LNCAP (cell line): ENCODE measurements at regions not wholly inside any gene's neighbourhood (a gene's known extent, or its start where the extent isn't known, plus 50 kb on each side); places are given as distances from the start of the nearest gene placed in this dataset.
A peak's percentile ranks its signal among the peaks of the same experiment; 100 is the strongest.

ENCODE experiments used
- TF ChIP-seq, protein P1 (sequence below): fragments of 450-650 bp; IDR thresholded peaks from 2 replicates; pipeline ENCODE4 v1.5.1; 2017; ENCODE audit warnings: mild to moderate bottlenecking

DNA sequence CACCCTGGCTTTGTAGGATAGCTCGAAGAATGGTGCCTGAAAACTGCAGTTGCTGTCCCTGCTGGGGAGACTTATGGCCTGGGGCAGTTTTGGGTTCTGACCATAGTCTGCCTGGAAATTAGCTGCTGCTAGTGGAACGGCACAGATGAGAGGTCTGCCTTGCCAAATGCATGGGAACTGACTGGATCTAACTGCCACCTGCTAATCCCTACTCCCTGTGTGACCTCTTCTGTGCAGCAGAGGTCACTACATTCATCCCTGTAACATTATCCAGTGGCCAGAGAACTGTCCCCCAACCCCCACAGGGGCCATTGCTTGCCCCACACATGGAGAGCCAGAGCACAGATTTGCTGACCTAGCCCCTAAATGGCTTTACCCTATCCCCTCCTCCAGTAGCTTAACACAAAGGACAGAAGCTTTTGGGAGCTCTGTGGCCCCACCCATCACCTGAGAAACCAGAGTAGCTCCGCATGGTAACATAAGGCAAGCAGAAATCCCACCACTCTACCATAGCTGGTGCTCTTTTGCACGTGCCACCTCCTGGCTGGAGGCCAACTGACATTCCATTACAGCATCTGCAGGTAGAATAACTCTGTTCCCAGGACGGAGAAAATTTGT lies 840.0 kb downstream of the EPHA3 start:
- TF ChIP-seq, protein P1, sequence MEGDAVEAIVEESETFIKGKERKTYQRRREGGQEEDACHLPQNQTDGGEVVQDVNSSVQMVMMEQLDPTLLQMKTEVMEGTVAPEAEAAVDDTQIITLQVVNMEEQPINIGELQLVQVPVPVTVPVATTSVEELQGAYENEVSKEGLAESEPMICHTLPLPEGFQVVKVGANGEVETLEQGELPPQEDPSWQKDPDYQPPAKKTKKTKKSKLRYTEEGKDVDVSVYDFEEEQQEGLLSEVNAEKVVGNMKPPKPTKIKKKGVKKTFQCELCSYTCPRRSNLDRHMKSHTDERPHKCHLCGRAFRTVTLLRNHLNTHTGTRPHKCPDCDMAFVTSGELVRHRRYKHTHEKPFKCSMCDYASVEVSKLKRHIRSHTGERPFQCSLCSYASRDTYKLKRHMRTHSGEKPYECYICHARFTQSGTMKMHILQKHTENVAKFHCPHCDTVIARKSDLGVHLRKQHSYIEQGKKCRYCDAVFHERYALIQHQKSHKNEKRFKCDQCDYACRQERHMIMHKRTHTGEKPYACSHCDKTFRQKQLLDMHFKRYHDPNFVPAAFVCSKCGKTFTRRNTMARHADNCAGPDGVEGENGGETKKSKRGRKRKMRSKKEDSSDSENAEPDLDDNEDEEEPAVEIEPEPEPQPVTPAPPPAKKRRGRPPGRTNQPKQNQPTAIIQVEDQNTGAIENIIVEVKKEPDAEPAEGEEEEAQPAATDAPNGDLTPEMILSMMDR = peak; percentile 12; the same call in 1 of the 2 replicates

DNA sequence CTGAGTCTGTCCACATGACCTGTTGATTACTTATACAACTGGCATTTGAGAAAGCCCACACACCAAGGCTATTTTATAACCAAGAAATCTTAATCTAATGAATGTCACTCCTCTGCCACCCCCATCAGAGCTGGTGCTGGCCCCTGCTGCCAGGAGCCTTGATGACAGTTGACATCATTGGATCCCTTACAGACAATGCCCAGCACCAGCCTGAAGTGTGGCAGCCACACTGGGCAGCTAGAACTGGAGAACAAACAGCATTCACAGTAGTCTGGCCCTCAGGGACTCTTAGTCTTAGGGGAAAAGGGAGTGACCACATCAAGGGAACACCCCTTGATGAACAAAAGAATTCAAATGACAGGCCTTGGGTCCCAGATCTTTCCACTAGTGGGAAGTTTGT lies 840.6 kb downstream of the EPHA3 start:
- TF ChIP-seq, protein P1 = no peak

DNA sequence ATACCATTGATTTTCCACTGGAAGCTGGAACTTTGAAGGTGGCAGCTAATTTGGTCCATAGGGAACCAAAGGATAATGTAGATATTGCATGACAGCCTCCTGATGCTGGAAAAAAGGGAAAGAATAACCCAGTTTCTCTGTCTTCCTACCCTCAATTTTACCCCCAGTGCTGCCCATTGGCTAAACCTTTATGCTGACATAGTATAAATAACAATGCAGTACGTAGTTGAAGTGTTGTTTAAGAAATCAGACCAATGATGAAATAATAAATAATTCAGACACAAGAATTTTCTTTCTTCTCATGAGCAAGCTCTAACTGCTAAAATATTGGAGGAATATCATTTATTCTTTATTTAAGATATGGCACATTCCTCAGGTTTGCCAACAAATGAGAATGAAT lies 843.4 kb downstream of the EPHA3 start:
- TF ChIP-seq, protein P1 = no peak

DNA sequence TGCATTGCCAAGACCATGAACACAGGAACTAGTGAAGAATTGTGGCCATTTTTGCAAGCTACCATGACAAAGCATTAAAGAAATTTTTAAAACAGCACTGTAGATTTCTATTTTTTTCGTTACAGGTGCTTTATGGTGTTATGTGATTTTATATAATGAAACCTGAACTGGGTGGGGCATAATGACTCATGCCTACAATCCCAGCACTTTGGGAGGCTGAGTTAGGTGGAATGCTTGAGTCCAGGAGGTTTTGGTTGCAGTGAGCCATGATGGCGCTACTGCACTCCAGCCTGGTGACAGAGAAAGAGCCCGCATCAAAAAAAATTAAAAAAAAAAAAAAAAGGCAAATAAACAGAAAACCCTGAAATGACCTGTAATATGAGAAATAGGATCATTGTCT lies 846.7 kb downstream of the EPHA3 start:
- TF ChIP-seq, protein P1 = no peak

DNA sequence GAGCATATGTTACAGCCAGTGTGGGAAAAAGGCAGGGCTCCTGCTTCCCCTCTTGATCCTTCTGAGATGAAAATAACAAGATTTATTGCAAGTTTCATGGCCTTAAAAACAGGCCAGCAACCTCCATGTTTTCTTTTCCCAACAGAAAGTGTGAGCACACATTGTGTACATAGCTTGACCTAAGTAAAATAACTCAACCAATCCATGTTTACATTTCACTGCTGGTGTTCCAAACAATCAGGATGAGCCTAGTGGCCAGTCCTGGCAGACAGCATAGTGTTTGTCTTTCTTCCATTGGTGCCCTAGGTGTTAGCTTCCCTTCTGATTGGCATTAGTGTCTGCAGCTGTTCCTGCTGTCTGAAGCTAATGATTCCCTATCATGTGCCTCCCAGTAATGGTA lies 847.7 kb downstream of the EPHA3 start:
- TF ChIP-seq, protein P1 = no peak

DNA sequence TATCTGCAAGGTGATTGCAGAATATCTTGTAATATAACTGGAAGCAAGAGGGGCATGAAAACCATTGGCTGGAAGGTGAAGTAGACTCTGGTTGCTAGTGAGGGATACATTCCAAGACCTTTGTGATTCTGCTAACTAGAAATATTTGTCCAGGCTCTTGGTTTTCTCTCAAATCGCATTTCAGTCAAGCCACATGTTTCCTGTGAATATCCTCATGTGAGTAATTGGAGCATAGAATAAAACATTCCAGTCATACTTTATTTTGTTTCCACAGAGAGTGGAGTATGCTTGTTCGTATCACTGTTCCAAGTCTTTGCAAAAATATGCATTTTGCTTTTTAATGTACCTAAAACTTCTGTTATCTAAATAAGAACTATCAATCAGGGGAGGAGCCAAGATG lies 850.0 kb downstream of the EPHA3 start:
- TF ChIP-seq, protein P1 = no peak

DNA sequence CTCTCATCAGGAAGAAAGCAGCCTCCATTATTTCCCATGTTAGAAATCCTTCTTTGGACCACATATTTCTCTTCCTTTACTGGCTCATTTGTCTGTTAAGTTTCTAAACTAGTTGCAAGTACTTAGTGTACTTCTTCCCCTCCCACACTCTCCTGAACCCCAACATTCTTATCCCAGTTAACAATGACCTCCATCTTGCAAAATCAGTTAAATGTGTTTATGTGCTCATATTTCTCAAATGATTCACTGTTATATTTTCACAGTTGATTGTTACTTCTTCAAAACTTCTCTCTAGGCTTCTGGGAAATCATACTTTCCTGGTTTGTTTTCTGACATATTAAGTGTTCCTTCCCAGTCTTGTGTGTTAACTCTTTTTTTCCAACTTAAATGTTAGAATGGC lies 856.9 kb downstream of the EPHA3 start:
- TF ChIP-seq, protein P1 = no peak
